GM21529 (cell line): ENCODE measurements at regions not wholly inside any gene's neighbourhood (a gene's known extent, or its start where the extent isn't known, plus 50 kb on each side); places are given as distances from the start of the nearest gene placed in this dataset.

ENCODE experiments used
- ATAC-seq: cut with Tn5 transposase; IDR thresholded peaks from one replicate; pipeline ENCODE4 v1.9.1; 2021; ENCODE audit not compliant: unreplicated experiment

DNA sequence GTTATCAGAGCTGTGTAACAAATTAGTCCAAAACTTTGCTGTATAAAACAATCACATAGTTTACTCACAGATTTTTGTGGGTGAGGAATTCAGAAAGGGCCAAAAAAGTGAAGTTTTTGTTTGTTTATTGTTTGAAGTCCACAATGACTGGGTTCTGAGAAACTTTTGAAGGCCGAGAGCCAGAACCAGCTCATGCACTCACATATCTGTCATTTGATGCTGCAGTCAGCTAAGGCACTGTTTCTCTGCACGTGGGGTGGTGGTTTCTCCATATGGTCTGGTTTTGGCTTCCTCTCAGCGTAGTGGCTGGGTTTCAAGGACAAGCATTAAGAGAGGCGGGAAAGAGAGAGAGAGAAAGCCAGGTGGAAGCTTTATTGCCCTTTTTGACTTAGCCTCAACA is 131.8 kb downstream of the TWIST2 start:
- ATAC-seq = no peak

DNA sequence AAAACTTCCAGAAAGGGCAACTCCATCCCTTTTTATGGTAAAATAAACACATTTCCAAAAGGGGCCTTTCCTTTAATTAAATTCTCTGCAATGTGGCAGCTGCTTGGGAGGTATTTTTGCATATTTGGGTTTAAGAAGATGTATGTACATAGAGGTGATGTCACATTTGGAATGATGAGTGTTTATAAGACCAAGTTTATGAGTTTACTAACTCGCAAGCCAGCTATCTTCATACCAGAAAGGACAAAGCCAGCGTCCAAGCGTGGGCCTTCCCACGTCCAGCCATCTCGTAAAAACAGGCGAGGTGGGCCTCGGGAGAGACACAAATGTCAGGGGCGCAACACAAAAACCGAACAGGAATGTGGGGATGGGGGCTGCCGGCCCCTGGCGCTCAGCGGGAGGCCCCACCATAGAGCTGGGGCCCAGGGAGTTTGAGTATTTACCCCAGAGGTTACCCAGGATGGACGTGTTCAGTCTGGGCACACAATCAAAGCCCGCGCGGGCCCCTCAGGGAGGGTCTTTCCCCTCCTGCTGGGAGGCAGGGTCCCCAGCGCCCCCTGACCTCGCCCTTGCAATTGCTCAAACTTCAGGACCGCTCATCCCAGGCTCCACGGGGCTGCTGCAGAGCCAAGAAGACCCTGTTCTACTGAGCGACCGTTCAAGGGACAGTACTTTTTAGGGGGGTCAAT is 137.3 kb downstream of the TWIST2 start:
- no peak for ATAC-seq

DNA sequence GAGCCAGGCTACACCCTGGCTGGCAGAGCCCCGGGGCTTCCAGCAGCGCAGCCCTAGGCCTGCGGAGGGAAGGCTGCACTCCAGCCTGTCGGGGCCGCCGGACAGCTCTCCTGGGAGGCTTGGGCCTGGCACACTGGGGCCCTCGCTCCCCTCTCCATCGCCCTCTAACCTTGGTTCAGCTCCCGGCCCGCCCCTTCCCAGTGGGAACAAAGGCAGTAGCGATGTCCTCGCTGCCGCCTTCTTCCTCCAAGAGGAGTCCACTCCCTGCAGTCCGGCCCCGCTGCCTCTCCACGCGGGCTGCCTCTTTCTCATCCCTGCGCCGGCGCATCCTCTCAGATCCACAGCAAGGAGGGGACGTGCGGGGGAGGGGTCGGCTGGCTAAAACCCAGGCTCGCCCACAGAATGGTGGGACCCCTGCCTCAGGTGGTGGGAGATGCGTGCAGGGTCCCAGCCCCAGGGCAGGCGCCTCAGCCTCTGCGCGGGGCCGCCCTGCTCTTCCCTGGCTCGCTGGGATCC is 138.1 kb downstream of the TWIST2 start:
- ATAC-seq = no peak

DNA sequence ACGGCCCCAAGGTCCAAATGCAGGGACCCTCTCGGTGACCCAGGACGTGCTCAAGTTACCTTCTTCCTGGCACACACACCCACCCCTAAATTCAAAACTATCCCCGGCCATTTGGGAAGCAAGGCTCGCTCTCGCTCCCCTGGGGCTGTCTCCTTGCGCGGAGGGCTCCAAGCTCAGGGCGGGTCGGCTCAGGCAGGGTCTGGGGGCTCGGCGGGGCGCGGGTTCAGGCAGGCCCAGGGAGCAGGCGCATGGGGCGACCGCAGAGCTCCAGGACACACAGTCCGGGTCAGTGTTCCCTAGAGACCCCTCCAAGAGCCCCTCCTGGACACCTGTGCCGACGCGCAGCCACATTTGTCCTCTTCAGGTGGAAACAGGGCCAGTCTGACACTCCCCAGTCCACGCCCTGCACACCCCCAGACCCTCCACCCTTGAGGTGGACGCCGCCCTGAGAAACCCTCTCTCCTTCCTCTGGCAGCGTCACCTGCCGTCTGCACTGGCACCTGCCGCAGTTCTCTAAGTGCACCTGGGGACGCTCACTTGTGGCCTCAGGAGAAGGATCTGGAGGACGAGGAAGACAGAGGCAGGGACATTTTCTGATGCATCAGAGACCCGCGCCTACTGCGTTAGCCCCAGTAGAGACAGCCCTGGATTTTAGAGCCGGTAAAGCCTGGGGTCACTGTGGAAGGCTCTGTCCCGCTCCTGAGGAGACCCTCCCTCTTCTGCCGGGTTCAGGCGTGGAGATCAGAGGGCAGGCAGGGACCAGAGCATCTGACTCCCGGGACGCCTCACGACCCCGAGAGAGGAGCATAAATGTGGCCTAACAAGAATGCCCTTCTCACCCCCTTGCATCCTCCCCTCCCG is 138.8 kb downstream of the TWIST2 start:
- no peak for ATAC-seq

DNA sequence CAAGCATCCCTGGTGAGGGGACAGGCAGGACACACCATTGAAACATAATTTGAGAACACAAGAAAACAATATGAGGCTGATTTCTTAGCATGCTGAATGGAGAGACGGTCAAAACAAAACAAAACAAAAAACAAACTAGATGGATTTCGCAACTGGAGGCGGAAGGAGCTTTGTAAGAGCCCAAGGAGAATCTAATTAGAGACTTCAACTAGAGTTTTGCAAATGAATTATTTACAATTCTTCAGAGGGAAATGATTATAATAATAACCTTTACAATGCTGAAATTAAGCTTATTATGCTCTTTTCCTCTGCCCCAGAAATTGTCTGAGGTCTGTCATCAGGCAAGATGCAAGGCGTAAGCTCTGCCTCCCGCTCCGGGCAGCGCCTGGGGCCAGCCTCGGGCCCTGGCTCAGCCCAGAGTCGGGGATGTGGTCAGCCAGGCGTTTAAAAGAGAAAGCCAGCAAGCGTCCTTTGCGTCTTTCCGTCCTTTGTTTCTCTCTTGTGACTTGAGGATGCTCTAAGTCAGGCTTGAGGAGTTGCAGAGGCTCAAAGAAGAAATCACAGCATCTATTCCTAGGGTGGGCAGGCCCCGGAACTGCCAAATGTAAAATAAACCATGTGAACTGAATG is 139.6 kb downstream of the TWIST2 start:
- ATAC-seq = no peak

DNA sequence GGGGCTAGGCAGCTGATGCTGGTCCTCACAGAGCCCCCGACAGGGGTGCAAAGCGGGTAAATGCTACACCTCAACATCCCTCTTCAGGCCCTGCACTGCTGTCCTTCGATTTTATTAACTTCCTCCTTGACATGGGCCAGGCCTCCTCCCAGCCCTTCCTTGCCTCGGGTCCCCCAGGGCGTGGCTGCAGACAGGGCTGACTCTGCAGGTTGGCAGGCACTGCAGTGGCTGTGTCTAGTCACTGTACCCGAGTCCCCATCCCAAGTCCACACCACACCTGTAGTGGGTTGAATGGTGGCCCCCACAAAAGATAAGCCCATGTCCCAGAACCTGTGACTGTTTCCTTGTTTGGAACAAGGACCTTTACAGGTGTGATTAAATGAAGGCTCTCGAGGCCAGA is 140.2 kb downstream of the TWIST2 start:
- ATAC-seq = no peak

DNA sequence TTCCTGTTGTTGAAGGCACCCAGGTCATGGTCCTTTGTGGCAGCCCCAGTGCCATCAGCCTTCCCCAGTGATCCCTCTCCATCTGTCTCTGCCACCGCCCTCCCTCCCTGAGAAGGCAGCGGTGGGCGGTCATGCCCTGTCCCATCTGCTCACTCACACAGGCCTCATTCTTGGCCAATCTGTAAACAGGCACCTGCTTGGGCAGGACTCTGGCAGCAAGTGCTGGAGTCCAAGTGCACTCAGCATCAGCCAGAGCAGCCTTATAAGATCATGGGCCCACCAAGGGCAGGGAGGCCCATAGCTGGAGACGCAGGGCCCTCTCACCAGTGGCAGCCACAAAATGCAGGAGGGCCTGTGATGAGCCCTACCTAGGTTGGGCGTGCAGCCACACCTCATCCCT is 140.9 kb downstream of the TWIST2 start:
- no peak for ATAC-seq

DNA sequence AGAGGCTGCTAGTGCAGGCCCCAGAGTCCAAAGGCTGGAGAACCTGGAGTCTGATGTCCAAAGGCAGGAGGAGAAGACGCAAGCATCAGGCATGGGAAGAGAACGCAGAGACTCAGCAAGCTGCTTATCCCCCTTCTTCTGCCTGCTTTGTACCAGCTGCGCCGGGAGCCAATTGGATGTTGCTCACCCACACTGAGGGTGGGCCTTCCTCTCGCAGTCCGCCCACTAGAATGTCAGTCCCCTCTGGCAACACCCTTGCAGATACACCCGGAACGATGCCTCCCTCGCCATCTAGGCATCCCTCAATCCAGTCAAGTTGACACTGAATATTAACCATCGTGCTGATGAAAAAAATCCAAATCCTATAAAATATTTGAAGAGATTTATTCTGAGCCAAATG is 141.6 kb downstream of the TWIST2 start:
- ATAC-seq = no peak

DNA sequence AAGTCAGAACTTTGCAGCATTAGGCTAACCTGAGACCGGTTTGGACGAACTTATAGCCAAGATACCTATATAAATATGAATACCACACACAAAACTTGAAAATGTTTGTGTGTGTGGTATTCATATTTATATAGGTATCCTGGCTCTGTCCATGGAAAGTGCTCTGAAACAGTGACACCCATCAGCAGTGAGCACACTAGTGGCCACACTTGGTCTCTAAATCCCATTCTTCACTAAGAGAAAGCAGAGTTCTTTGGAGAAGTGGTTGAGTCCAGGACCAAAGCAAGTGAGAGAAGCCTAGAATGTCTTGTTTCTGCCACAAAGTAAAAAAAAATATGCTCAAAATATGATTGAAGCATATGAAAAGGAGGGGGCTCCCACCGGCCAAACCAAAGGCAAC is 146.5 kb downstream of the TWIST2 start:
- ATAC-seq = no peak

DNA sequence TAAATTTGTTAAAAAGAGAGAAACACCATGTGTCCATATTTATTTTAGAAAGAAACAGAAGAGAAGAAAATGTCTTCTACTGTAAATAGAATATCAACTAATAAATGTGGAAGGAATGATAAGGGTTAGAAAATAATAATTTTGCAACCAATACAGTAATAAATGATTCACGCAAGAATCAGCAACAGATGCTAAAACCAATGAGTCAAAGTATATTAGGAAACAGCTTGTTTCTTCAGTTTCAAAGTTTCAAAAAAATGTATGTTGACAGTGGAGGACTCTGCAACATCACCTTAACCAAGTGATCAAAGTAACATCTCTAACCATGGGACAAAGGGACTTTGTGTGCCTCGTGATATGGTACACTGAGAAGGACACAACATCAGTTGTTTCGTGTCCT is 147.0 kb downstream of the TWIST2 start:
- ATAC-seq = no peak

DNA sequence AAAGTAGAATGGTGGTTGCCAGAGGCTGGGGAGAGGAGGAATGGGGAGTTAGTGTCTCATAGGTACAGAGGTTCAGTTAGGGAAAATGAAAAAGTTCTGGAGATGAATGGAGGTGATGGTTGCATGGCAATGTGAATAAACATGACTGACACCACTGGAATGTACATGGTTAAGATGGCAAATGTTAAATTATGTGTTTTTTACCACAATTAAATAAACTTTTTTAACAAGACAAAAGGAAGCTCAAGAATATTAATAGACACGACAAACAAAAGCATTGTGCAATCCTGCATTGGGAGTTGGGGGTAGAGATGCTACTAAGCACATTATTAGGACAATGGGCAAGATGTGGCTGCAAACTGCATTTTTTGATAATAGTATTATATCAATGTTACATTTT is 147.7 kb downstream of the TWIST2 start:
- no peak for ATAC-seq

DNA sequence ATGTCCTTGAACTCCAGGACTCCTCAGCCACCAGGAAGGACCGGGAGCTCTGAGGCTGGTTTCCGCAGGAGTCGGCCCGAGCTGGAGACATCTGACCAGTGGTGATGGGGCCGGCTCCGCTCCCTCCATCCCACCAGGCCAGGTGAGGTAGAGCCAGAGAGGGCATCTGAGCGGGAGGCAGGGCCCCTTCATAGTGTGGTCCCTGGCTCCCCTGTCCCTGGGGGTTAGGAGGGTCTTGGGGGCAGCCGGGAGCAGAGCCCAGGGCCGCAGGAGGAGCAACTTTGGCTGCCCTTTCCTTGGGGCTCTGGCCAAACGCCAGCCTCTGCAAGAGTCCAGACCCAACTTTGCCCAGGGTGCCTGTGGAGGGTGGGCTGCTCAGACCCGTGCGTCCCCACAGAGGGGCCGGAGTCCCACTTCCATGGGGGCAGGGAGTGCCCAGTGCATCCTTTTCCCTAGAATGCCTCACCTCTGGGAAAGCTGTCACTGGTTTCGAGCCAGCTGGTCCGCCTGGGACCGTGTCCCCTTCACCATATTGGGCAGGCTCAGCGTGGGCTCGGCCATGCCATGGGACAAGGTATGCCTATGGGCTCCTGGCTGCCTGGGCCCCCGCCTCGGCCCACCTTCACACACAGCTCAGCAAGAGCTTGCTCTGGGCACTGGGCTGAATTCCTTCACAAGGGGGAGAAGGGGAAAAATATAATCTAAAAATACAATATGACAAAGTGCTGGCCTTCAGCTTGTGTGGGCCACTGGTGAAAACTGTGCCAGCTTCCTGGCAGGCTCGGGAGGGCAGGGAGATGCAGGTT is 148.6 kb downstream of the TWIST2 start:
- no peak for ATAC-seq

DNA sequence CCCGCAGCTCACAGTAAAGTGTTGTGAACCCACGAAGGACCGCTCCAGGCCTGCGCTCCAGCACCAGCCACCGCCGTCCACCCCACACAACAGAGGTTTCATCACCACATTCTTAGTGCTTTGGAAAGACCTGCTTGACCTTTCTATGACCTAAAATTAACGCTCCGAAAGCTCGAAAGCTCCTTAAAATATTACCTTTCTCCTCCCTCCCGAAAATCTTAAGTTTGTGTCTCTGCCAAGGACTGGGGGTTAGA is 149.2 kb downstream of the TWIST2 start:
- no peak for ATAC-seq

DNA sequence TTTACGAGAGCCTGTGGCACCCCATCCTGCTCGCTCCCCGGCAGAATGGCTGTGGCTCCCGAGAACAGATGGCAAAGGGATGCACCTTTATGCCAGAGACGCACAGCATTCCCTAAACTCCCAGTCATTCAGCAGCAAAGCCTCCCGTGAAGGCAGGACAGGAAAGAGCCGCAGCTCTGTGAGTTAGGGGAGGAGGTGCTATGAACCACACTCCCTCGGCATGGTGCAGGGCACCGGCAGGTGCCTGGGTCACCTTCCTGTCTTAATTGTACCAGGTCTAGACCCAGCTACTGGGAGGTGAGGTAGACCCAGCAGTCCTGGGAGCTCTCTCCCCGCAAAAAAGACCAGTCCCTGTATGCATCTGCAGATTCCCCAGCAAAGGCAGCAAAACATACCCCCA is 149.8 kb downstream of the TWIST2 start:
- ATAC-seq = no peak
